Fibroblast of skin of back (primary cell): ENCODE measurements at regions not wholly inside any gene's neighbourhood (a gene's known extent, or its start where the extent isn't known, plus 50 kb on each side); places are given as distances from the start of the nearest gene placed in this dataset.
A peak's percentile ranks its signal among the peaks of the same experiment; 100 is the strongest.

Experiments used
- DNase-seq: peaks from one replicate; pipeline ENCODE4 v3.0.0-alpha.2; 2013

GRCh38 chr6:44614396-44614795, 226.9 kb downstream of the CDC5L start:
- no peak for DNase-seq

- DNase-seq: no peak
Observed at GRCh38 chr6:44615621-44616020, 228.1 kb downstream of the CDC5L start.

GRCh38 chr6:44617416-44617815, 229.9 kb downstream of the CDC5L start:
- DNase-seq: no peak

GRCh38 chr6:44618371-44618770, 230.9 kb downstream of the CDC5L start:
- DNase-seq: no peak

GRCh38 chr6:44620922-44621321, 233.4 kb downstream of the CDC5L start:
- DNase-seq: no peak

- no peak for DNase-seq
Observed at GRCh38 chr6:44621846-44622245, 234.3 kb downstream of the CDC5L start.

- no peak for DNase-seq
Observed at GRCh38 chr6:44622555-44622954, 235.0 kb downstream of the CDC5L start.

GRCh38 chr6:44622956-44623355, 235.4 kb downstream of the CDC5L start:
- DNase-seq: no peak

GRCh38 chr6:44624226-44624625, 236.7 kb downstream of the CDC5L start:
- no peak for DNase-seq

GRCh38 chr6:44624936-44625573, 237.5 kb downstream of the CDC5L start:
- DNase-seq: no peak

GRCh38 chr6:44625996-44626395, 238.5 kb downstream of the CDC5L start:
- no peak for DNase-seq

GRCh38 chr6:44626616-44627015, 239.1 kb downstream of the CDC5L start:
- no peak for DNase-seq

- DNase-seq: no peak
Observed at GRCh38 chr6:44627091-44627882, 239.8 kb downstream of the CDC5L start.

- no peak for DNase-seq
Observed at GRCh38 chr6:44627883-44628271, 240.4 kb downstream of the CDC5L start.

- no peak for DNase-seq
Observed at GRCh38 chr6:44628347-44628746, 240.8 kb downstream of the CDC5L start.

- no peak for DNase-seq
Observed at GRCh38 chr6:44629636-44630035, 242.1 kb downstream of the CDC5L start.

GRCh38 chr6:44630125-44631028, 242.9 kb downstream of the CDC5L start:
- peak; percentile 54 for DNase-seq

GRCh38 chr6:44631968-44632367, 244.5 kb downstream of the CDC5L start:
- peak; percentile 21 for DNase-seq

- no peak for DNase-seq
Observed at GRCh38 chr6:44634321-44634720, 246.8 kb downstream of the CDC5L start.

- DNase-seq: no peak
Observed at GRCh38 chr6:44635486-44635885, 248.0 kb downstream of the CDC5L start.

GRCh38 chr6:44636561-44637248, 249.2 kb downstream of the CDC5L start:
- no peak for DNase-seq

- DNase-seq: peak; percentile 82
Observed at GRCh38 chr6:44641344-44642031, 254.0 kb downstream of the CDC5L start.
